DOHH2 (cell line): ENCODE measurements at regions not wholly inside any gene's neighbourhood (a gene's known extent, or its start where the extent isn't known, plus 50 kb on each side); places are given as distances from the start of the nearest gene placed in this dataset.

ENCODE experiments used
- CTCF ChIP-seq: fragments of 200-600 bp; sonication (generic); IDR thresholded peaks from one replicate; pipeline ENCODE4 v1.5.1; 2014; ENCODE audit warnings: antibody characterized with exemption, mild to moderate bottlenecking, low read depth, low read length; ENCODE audit not compliant: poor library complexity, severe bottlenecking
- EZH2phosphoT487 ChIP-seq: fragments of 200-600 bp; sonication (generic); IDR thresholded peaks from 2 replicates; pipeline ENCODE4 v1.6.1; 2017; ENCODE audit warnings: borderline replicate concordance, mild to moderate bottlenecking, antibody characterized with exemption, low read length, moderate library complexity, mixed read lengths

DNA sequence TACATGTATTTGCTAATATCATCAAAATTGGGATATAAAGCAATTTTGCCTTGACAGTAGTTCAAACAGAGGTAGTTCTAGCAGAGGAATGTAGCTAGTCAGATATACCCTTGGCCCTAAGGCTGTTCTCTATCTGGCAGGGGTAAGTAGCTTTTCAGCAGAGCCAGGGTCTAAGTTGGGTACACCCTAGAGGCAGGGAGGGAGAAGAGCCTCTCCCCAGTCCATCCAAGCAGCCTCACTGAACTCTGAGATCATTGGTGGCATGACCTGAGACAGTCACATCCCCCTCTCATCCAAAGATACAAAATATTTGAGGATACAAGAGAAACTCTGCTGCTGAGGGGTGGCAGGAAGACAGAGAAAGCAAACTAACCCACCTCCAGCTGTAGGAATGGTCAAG is 343.7 kb downstream of the DHX15 start:
- TF ChIP-seq CTCF (no peak), EZH2phosphoT487 (no peak)
